ENCODE measurements at regions not wholly inside any gene's neighbourhood (a gene's known extent, or its start where the extent isn't known, plus 50 kb on each side); places are given as distances from the start of the nearest gene placed in this dataset.

DNA sequence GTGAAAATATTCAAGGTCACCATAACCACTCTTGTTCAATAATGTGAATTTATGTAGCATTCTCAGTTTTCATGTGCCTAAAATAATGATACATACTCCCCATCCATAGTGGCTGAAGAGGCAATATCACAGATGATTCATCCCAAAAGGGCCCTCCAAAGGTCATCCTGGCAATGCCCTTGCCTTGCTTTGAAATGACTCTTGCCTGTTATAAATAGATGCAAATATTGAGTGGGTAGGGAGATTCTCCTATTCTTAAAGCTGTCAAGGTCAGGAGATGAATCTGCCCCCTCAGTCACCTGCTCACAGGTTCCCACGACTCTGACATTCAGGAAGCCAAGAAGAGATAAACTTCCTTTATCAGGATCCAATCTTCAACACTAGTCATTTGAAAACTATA, 490.5 kb downstream of the TNS1 start:
- POLR2A ChIA-PET: no interaction called here
- Histone ChIP-seq H3K4me2 (ENCODE audit: control insufficient read depth, insufficient read depth) (no peak overlapping the region), H3K36me3 (ENCODE audit: control insufficient read depth in 2 of 2, insufficient read depth in 2 of 2, low read length in 1 of 2) (no peaks in the 10 kb centered on the region), H3K9ac (ENCODE audit: control insufficient read depth, insufficient read depth, low read length) (no peak overlapping the region), H4K20me1 (ENCODE audit: control insufficient read depth, insufficient read depth) (no peaks in the 10 kb centered on the region), H3K27me3 (replicated peaks in 1 of 2; ENCODE audit: control insufficient read depth in 2 of 2, insufficient read depth in 2 of 2, low read length in 1 of 2) (no peaks in the 10 kb centered on the region), H3K4me1 (ENCODE audit: control insufficient read depth, insufficient read depth, low read length) (no peaks in the 10 kb centered on the region), H2AFZ (ENCODE audit: control insufficient read depth, low read depth, low read length) (no peak overlapping the region), H3K9me3 (replicated peaks; ENCODE audit: control insufficient read depth, insufficient read depth, low read length) (no peaks in the 10 kb centered on the region), H3K4me3 (no peak overlapping the region), H3K27ac (ENCODE audit: control insufficient read depth, insufficient read depth) (no peak overlapping the region), H3K79me2 (ENCODE audit: control insufficient read depth, insufficient read depth, low read length) (no peaks in the 10 kb centered on the region)
- WGBS (ENCODE audit: insufficient coverage, insufficient replicate concordance, low lambda C conversion rate, missing lambda C conversion rate): 0% methylated on average over 1 of the region's 1 CpG
- DNase-seq (ENCODE audit: low read depth, low spot score): no peak
- ATAC-seq: no peak
- SMC1A ChIA-PET (ENCODE audit: uncharacterized antibody, unreplicated experiment): interaction anchor here (1.0 to 1.8 kb wide), 2 partner anchors 814 to 828 kb away, joined by 3 to 5 read pairs; no protein-coding TSS in a partner anchor
- FAIRE-seq: no peak
- CTCF ChIA-PET: interaction anchor here (4.8 kb wide), 1 partner anchor 813 kb away, joined by 26 read pairs; no protein-coding TSS in a partner anchor
- RAD21 ChIA-PET (ENCODE audit: unreplicated experiment): no interaction called here
- intact Hi-C loops (cut with micrococcal nuclease; ENCODE audit: unreplicated experiment) (loop anchor here (2.0 to 5.0 kb wide), 3 partner anchors 201 to 635 kb away; no protein-coding TSS in a partner anchor), in situ Hi-C loops (cut with MboI) (loop anchor here (5.0 to 10.0 kb wide), 2 partner anchors 835 to 977 kb away; no protein-coding TSS in a partner anchor)
- BruUV-seq (replicated peaks): no TSS peak
- TF ChIP-seq, protein P1, sequence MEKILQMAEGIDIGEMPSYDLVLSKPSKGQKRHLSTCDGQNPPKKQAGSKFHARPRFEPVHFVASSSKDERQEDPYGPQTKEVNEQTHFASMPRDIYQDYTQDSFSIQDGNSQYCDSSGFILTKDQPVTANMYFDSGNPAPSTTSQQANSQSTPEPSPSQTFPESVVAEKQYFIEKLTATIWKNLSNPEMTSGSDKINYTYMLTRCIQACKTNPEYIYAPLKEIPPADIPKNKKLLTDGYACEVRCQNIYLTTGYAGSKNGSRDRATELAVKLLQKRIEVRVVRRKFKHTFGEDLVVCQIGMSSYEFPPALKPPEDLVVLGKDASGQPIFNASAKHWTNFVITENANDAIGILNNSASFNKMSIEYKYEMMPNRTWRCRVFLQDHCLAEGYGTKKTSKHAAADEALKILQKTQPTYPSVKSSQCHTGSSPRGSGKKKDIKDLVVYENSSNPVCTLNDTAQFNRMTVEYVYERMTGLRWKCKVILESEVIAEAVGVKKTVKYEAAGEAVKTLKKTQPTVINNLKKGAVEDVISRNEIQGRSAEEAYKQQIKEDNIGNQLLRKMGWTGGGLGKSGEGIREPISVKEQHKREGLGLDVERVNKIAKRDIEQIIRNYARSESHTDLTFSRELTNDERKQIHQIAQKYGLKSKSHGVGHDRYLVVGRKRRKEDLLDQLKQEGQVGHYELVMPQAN (conservative IDR thresholded peaks at IDR 0.05): no peak
- TF ChIP-seq ZNF384 (IDR thresholded peaks at IDR 0.05; ENCODE audit: borderline replicate concordance, low read depth, low read length) (no peak), BHLHE40 (IDR thresholded peaks at IDR 0.05; ENCODE audit: borderline replicate concordance in 1 of 2, low read depth in 2 of 2, low read length in 1 of 2) (no peak), GATAD2B (conservative IDR thresholded peaks at IDR 0.05; ENCODE audit: low read depth) (no peak), MEF2B (IDR thresholded peaks at IDR 0.05; ENCODE audit: partially characterized antibody, poor library complexity, severe bottlenecking) (no peak), NBN (IDR thresholded peaks at IDR 0.05) (no peak), ASH2L (IDR thresholded peaks at IDR 0.05; ENCODE audit: borderline replicate concordance, low read depth) (no peak), IKZF2 (IDR thresholded peaks at IDR 0.05) (no peak), CHD2 (IDR thresholded peaks at IDR 0.05; ENCODE audit: borderline replicate concordance, low read depth, low read length) (no peak), ETV6 (conservative IDR thresholded peaks at IDR 0.05 in 1 of 2, IDR thresholded peaks at IDR 0.05 in 1 of 2; ENCODE audit: borderline replicate concordance in 1 of 2, low read depth in 1 of 2) (no peak), EGR1 (IDR thresholded peaks at IDR 0.05; ENCODE audit: borderline replicate concordance in 1 of 2, low read depth in 2 of 2, low read length in 2 of 2) (no peak), CBX3 (IDR thresholded peaks at IDR 0.05; ENCODE audit: borderline replicate concordance, low read depth) (no peak), HCFC1 (IDR thresholded peaks at IDR 0.05; ENCODE audit: low read length) (no peak), WRNIP1 (IDR thresholded peaks at IDR 0.05; ENCODE audit: borderline replicate concordance, low read depth, low read length) (no peak), KDM1A (IDR thresholded peaks at IDR 0.05; ENCODE audit: borderline replicate concordance) (no peak), DPF2 (IDR thresholded peaks at IDR 0.05) (no peak), RELA (IDR thresholded peaks at IDR 0.05; ENCODE audit: borderline replicate concordance, partially characterized antibody) (no peak)
- TF ChIP-seq, protein P2, sequence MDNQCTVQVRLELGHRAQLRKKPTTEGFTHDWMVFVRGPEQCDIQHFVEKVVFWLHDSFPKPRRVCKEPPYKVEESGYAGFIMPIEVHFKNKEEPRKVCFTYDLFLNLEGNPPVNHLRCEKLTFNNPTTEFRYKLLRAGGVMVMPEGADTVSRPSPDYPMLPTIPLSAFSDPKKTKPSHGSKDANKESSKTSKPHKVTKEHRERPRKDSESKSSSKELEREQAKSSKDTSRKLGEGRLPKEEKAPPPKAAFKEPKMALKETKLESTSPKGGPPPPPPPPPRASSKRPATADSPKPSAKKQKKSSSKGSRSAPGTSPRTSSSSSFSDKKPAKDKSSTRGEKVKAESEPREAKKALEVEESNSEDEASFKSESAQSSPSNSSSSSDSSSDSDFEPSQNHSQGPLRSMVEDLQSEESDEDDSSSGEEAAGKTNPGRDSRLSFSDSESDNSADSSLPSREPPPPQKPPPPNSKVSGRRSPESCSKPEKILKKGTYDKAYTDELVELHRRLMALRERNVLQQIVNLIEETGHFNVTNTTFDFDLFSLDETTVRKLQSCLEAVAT (IDR thresholded peaks at IDR 0.05): no peak
- TF ChIP-seq, protein P3, sequence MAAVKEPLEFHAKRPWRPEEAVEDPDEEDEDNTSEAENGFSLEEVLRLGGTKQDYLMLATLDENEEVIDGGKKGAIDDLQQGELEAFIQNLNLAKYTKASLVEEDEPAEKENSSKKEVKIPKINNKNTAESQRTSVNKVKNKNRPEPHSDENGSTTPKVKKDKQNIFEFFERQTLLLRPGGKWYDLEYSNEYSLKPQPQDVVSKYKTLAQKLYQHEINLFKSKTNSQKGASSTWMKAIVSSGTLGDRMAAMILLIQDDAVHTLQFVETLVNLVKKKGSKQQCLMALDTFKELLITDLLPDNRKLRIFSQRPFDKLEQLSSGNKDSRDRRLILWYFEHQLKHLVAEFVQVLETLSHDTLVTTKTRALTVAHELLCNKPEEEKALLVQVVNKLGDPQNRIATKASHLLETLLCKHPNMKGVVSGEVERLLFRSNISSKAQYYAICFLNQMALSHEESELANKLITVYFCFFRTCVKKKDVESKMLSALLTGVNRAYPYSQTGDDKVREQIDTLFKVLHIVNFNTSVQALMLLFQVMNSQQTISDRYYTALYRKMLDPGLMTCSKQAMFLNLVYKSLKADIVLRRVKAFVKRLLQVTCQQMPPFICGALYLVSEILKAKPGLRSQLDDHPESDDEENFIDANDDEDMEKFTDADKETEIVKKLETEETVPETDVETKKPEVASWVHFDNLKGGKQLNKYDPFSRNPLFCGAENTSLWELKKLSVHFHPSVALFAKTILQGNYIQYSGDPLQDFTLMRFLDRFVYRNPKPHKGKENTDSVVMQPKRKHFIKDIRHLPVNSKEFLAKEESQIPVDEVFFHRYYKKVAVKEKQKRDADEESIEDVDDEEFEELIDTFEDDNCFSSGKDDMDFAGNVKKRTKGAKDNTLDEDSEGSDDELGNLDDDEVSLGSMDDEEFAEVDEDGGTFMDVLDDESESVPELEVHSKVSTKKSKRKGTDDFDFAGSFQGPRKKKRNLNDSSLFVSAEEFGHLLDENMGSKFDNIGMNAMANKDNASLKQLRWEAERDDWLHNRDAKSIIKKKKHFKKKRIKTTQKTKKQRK (IDR thresholded peaks at IDR 0.05; ENCODE audit: low read depth, low read length): no peak

Measured in GM12878 (cell line).